GM18499 (cell line): ENCODE measurements at regions not wholly inside any gene's neighbourhood (a gene's known extent, or its start where the extent isn't known, plus 50 kb on each side); places are given as distances from the start of the nearest gene placed in this dataset.

Experiments used
- ATAC-seq: cut with Tn5 transposase; IDR thresholded peaks from one replicate; pipeline ENCODE4 v1.9.1; 2021; ENCODE audit warnings: moderate number of reproducible peaks; ENCODE audit not compliant: insufficient read depth, unreplicated experiment

- ATAC-seq = no peak
Measured at GRCh38 chr2:183605440-183605839, 481.2 kb downstream of the NUP35 start.

DNA sequence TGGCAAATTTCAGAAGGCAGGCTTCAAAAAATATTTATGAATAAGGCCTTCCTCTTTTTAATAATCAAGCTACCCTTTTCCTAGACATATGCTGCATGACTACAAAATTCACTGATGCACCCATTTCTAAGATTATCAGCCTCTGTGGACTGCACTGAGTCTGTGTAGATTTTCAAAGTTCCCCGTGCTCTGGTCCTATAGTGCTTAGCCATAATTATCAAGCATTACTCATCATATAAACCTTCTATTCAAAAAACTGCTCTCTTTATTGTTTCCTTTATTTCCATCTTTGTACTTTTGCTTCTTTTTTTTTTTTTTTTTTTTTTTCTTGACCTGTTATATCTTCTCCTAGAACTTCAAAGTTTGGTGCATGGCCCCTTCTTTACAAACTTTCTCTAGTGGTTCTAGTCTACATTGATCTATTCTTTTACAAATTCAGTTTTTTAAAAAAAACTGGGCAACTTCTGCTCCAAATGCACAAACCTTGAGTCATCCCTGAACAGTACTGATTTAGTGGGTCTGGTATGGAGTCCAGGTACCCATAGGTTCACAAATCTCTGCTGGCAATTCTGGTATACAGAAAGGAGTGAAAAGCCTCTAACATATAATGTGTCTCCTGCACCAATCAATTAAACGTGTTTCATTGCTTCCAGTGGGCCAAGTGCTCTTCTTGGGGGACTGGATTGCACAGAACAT, 481.9 kb downstream of the NUP35 start:
- ATAC-seq = no peak

GRCh38 chr2:183606718-183607085, 482.5 kb downstream of the NUP35 start:
- ATAC-seq = no peak

- no peak for ATAC-seq
Measured at GRCh38 chr2:183607995-183608394, 483.8 kb downstream of the NUP35 start.

GRCh38 chr2:183608747-183609146, 484.5 kb downstream of the NUP35 start:
- no peak for ATAC-seq

GRCh38 chr2:183610724-183611123, 486.5 kb downstream of the NUP35 start:
- no peak for ATAC-seq

DNA sequence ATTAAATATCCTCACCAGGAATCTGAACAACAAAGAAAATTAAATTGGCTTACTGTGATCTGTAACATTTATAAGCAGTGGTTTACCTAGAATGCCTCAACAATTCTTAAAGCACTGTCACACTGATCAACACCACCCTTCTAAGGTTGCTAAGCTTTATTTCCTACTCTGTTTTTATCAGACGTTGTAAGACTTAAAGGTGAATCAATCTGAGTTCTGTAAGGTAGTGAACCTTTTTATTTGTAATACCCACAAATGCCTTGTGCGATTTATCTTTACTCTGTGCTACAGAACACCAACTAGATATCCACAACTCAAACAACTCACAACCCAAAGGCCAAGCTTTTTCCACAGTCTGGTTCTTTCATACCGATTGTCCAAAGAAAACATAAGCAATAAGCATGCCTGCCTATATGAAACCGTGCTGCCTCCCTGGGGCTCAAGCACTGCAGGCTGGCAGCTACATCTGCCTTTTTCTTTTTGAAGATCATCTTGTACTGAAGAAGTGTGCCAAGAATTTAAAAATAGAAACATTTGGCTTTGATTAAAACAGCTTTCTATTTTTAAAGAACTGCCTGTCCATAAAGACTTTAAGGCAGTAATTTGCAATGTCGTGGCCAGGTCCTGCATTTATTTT, 490.7 kb downstream of the NUP35 start:
- ATAC-seq = no peak

DNA sequence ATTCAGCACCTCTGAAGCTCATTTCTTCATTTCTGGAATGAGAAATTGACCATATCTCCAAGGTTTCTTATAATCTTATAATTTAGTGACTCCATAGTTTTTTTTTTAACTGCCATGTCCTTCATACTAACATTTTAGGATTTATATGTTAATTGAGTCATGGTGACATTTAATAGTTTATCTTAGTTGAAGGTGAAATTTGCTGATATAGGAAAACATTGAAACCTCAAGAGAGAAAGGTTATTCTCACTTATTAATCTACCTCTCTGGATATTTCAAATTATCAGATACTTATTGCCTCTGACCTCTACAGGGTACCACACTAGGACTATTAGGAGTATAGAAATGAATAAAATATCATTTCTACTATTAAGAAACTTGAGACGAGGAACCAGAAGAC, 499.0 kb downstream of the NUP35 start:
- ATAC-seq = no peak

GRCh38 chr2:183630964-183631363, 506.7 kb downstream of the NUP35 start:
- no peak for ATAC-seq

DNA sequence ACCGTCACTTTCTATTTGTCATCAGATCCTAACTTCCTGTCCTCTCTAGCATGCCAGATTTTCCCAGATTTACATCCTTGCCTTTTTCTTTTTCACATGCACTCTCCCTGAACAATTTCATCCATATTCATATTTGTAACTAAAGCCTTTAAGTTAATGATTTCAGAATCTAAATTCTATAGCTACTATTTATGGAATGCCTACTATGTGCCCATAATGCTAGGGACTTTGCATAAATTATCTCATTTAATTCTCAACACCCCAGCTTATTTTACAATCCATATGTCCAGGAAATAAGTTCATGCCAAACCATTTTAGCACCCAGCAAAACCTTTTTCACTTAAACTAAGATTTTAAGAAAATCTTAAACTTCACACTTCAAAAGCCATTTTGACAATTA, 531.9 kb downstream of the NUP35 start:
- no peak for ATAC-seq

DNA sequence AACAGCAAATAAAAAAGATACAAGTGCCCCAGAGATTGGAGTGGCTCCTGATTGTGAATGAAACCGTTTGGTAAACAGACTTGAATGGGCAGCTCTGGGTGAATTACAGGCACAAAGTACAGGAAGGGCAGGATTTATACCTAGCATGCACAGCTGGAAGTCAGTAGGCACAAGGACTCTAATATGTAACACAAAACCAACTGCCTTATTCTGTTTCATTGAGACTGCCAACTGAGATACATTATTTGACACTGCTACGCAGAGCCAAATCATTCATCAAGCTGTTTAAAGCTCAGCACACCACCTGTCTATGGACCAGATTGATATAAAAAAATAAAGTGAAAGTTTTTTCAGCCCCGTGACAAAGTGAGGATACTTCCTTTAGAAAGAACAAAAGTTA, 541.2 kb downstream of the NUP35 start:
- ATAC-seq = no peak

GRCh38 chr2:183666031-183666430, 541.8 kb downstream of the NUP35 start:
- ATAC-seq = no peak

DNA sequence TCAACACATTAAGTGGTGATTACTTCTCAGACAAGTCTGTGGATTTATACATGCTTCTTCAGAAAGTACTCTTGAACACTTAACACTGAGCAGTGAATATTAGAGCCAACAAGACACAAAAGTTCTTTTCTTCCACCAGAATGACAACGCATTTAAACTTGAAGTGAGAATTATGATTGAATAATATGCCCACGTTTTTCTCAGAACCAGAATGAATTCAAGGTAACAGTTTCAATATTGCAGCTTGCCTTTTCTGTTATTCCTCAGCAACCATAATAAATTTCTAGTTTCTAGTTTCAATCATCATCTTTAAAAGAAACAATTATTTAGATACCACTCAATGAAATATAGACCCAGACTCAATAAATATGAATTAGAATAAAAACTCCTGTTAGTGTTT, 547.0 kb downstream of the NUP35 start:
- ATAC-seq = no peak

- no peak for ATAC-seq
Measured at GRCh38 chr2:183678908-183679307, 554.7 kb downstream of the NUP35 start.

GRCh38 chr2:183680573-183680972, 556.3 kb downstream of the NUP35 start:
- ATAC-seq = no peak

- no peak for ATAC-seq
Measured at GRCh38 chr2:183684686-183685085, 560.4 kb downstream of the NUP35 start.

- ATAC-seq = no peak
Measured at GRCh38 chr2:183696028-183696427, 571.8 kb downstream of the NUP35 start.

DNA sequence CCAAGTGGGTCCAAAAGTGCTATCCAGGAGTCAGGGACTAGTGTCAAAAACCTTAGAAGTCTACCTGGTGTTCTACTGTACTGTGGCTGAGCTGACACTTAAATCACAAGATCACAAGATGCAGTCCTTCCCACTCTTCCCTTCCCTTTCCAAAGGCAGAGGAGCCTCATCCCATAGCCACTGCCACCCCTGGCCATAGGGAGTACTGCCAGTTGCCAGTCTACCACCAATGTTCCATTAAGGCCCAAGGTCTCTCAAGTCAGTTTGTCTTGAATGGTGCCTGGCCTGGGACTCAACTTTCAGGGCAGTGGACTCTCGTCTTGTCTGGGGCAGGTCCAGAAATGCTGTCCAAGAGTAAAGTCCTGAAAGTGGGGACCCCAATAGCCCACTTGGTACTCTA, 585.6 kb downstream of the NUP35 start:
- no peak for ATAC-seq

DNA sequence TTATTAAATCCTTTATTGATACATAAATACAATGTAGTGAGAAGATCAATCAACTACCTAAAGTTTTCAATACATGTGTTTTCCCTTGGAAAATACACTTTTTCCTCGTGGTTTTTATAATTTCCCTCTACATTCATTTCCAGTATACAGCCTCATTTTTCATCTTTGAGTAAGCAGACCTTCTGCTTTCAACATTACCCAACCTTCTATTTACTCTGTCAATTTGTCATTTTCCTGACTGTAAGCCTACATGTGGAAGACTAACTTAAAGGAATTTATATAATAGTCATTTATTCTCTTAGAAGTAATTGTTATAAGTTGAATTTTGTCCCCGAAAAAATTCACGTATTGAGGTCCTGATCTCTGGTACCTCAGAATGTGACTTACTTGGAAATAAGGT, 594.0 kb downstream of the NUP35 start:
- ATAC-seq = no peak

DNA sequence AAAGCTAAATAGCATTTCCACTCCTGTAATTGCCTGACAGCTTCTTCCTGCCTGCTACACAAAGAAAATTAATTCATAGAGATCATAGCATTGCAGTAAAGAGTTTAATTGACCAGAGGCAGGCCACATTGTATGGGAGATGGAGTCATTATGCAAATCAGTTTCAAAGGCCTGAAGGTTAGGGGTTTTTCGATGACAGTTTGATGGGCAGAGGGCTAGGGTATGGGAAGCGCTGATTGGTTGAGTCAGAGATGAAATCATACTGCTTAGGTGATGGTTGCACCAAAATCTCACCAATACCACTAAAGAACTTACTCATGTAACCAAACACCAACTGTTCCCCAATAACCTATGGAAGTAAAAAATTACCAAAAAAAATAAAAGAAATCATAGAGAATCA, 599.0 kb downstream of the NUP35 start:
- no peak for ATAC-seq

DNA sequence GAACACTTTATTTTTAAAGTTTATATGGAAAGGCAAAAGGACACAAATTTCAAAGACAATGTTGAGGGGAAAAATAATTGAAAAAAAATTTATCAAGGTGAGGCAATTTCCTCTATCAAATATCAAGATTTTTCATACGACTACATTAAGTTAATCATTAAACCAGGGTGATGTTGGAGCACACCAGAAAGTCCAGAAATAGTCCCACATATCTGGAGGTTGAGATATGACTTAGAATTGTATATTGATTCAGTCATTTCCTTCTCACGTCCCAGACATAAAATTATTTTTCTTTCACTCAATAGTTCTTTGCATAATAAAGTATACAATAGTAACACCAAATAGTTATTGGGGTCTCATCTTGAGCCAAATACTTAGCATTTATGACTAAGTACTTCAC, 605.1 kb downstream of the NUP35 start:
- no peak for ATAC-seq

DNA sequence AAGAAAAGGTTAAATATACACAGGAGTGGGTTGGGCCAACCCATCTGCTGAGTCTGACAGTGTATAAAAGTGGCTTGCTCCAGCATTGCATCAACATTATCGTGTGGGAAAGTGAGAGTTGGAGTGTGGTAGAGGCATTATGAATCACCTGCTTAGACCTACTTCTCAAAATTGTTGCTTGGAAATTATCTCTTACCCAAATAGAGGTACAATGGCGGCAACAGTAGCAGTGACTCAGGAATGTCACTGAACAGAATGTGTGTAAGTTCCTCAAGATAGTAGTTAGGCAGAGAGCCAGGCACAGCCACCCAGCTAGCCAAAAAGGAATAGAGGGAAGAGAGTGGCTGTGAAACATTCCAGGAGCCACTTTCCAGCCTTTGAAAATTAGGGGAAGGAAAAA, 616.0 kb downstream of the NUP35 start:
- ATAC-seq = no peak
